Left lung (tissue), 4 donors: ENCODE measurements at regions not wholly inside any gene's neighbourhood (a gene's known extent, or its start where the extent isn't known, plus 50 kb on each side); places are given as distances from the start of the nearest gene placed in this dataset.

ENCODE experiments used
- ATAC-seq: fragments of 200-7000 bp; cut with Tn5 transposase; one replicate; pipeline ENCODE4 v1.9.1; 2020; ENCODE audit warnings: moderate library complexity
- DNase-seq, 4 donors: peaks; one replicate each; pipeline ENCODE4 v3.0.0-alpha.2; 2013 to 2020
- H3K27ac ChIP-seq, 2 donors: fragments of 200-600 bp; sonication (generic) in 1 of 2; one replicate each; pipeline versions ENCODE4 v1.5.0 to v1.8.0; 2020 to 2021
- H3K27me3 ChIP-seq, 2 donors: fragments of 200-600 bp; sonication (generic) in 1 of 2; one replicate each; pipeline versions ENCODE4 v1.5.0 to v1.8.0; 2020 to 2021
- H3K36me3 ChIP-seq, 2 donors: fragments of 200-600 bp; sonication (generic) in 1 of 2; one replicate each; pipeline versions ENCODE4 v1.5.0 to v1.8.0; 2020 to 2021
- H3K4me1 ChIP-seq, 2 donors: fragments of 200-600 bp; one replicate each; pipeline ENCODE4 v1.8.0; 2021
- H3K4me3 ChIP-seq, 2 donors: fragments of 200-600 bp; sonication (generic) in 1 of 2; one replicate each; pipeline versions ENCODE4 v1.5.0 to v1.8.0; 2020 to 2021; ENCODE audit warnings: mild to moderate bottlenecking in 1 of 2
- H3K9me3 ChIP-seq, 2 donors: fragments of 200-600 bp; sonication (generic) in 1 of 2; one replicate each; pipeline versions ENCODE4 v1.5.0 to v1.8.0; 2020 to 2021
- CTCF ChIP-seq, 2 donors: fragments of 200-600 bp; sonication (generic) in 1 of 2; IDR thresholded peaks; one replicate each; pipeline versions ENCODE4 v1.5.0 to v1.8.0; 2021; ENCODE audit warnings: antibody characterized with exemption in 2 of 2
- intact Hi-C, 2 donors: fragments of 100-400 bp; cut with DNase I; formaldehyde crosslinking; loops; one replicate each; pipeline versions ENCODE4 v1.11.2 to v1.14.2; 2022
- donor health status: DM: no; HTN: yes; CAD: no.
- donor health status: DM: no; HTN: no; CAD: no.

GRCh38 chr20:50403565-50404418, 106.4 kb upstream of the PTPN1 start:
- no peaks in the 10 kb centered on the region for H3K36me3 ChIP-seq
- H3K4me3 ChIP-seq, result no peak overlapping the region
- no peak for DNase-seq
- no peak for TF ChIP-seq CTCF (IDR thresholded peaks at IDR 0.05)
- no peak overlapping the region for H3K27ac ChIP-seq
- intact Hi-C loops, result no loop called here
- peaks cover 18 to 47% of the 10 kb centered on the region in 2 donors for H3K4me1 ChIP-seq
- no peaks in the 10 kb centered on the region for H3K27me3 ChIP-seq
- no peaks in the 10 kb centered on the region for H3K9me3 ChIP-seq
- no peak for ATAC-seq

- peaks cover 9 to 47% of the 10 kb centered on the region in 2 donors for H3K4me1 ChIP-seq
- no peaks in the 10 kb centered on the region for H3K36me3 ChIP-seq
- H3K27me3 ChIP-seq, result no peaks in the 10 kb centered on the region
- ATAC-seq (no peak), DNase-seq (no peak)
- TF ChIP-seq CTCF (IDR thresholded peaks at IDR 0.05), result no peak
- H3K27ac ChIP-seq, result no peak overlapping the region
- H3K4me3 ChIP-seq, result no peak overlapping the region
- H3K9me3 ChIP-seq, result no peaks in the 10 kb centered on the region
- intact Hi-C loops, result no loop called here
These were observed 105.6 kb upstream of the PTPN1 start for GRCh38 chr20:50404419-50405234.

- no peak overlapping the region for H3K4me3 ChIP-seq
- ATAC-seq, result no peak
- intact Hi-C loops, result no loop called here
- no peak overlapping the region for H3K27ac ChIP-seq
- DNase-seq, result no peak
- TF ChIP-seq CTCF (IDR thresholded peaks at IDR 0.05), result no peak
- H3K27me3 ChIP-seq, result no peaks in the 10 kb centered on the region
- no peaks in the 10 kb centered on the region for H3K36me3 ChIP-seq
- H3K9me3 ChIP-seq, result peaks cover 0 to under 1% of the 10 kb centered on the region in 2 donors
- peaks cover 2 to 47% of the 10 kb centered on the region in 2 donors for H3K4me1 ChIP-seq
These were observed 104.8 kb upstream of the PTPN1 start for GRCh38 chr20:50405235-50405914.

- no peak for ATAC-seq
- Histone ChIP-seq H3K4me1 (peaks cover 0 to 45% of the 10 kb centered on the region in 2 donors), H3K9me3 (peaks cover 0 to 2% of the 10 kb centered on the region in 2 donors), H3K27ac (no peak overlapping the region), H3K4me3 (no peak overlapping the region), H3K36me3 (no peaks in the 10 kb centered on the region), H3K27me3 (no peaks in the 10 kb centered on the region)
- no peak for DNase-seq
- intact Hi-C loops, result no loop called here
- no peak for TF ChIP-seq CTCF (IDR thresholded peaks at IDR 0.05)
These were observed 104.1 kb upstream of the PTPN1 start for GRCh38 chr20:50405915-50406609.
